MM.1S (cell line): ENCODE measurements at regions not wholly inside any gene's neighbourhood (a gene's known extent, or its start where the extent isn't known, plus 50 kb on each side); places are given as distances from the start of the nearest gene placed in this dataset.

ENCODE experiments used
- EZH2 ChIP-seq: fragments of 300-600 bp; sonication (generic); optimal IDR thresholded peaks from 2 replicates; pipeline ENCODE3; 2017; ENCODE audit warnings: low read depth, mild to moderate bottlenecking, antibody characterized with exemption, low read length, mixed read lengths
- TF ChIP-seq, protein P1 (sequence below): fragments of 300-600 bp; sonication (generic); IDR thresholded peaks from 2 replicates; pipeline ENCODE4 v1.5.1; 2016; ENCODE audit warnings: antibody characterized with exemption, low read length, mixed read lengths

DNA sequence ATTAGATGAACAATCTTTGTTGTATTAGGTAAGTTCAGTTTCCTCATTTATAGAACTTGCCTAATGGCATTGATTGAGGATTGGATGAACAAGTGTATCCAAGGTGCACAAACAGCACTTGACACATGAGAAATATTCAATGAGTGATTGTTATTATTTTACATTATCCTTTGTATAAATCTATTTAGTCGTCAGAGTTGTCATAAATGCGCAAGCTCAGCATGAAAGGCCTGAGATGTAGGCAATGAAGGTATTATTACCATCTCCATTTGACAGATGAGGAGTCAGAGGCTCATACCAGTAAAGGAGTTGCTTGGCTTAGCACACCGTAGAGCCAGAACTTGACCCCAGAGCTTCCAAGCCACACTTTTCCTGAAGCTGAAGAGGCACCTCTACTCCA, 291.4 kb downstream of the C1D start:
- TF ChIP-seq, protein P1, sequence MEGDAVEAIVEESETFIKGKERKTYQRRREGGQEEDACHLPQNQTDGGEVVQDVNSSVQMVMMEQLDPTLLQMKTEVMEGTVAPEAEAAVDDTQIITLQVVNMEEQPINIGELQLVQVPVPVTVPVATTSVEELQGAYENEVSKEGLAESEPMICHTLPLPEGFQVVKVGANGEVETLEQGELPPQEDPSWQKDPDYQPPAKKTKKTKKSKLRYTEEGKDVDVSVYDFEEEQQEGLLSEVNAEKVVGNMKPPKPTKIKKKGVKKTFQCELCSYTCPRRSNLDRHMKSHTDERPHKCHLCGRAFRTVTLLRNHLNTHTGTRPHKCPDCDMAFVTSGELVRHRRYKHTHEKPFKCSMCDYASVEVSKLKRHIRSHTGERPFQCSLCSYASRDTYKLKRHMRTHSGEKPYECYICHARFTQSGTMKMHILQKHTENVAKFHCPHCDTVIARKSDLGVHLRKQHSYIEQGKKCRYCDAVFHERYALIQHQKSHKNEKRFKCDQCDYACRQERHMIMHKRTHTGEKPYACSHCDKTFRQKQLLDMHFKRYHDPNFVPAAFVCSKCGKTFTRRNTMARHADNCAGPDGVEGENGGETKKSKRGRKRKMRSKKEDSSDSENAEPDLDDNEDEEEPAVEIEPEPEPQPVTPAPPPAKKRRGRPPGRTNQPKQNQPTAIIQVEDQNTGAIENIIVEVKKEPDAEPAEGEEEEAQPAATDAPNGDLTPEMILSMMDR, result no peak
- TF ChIP-seq EZH2, result no peak
